ENCODE measurements at regions not wholly inside any gene's neighbourhood (a gene's known extent, or its start where the extent isn't known, plus 50 kb on each side); places are given as distances from the start of the nearest gene placed in this dataset.

DNA sequence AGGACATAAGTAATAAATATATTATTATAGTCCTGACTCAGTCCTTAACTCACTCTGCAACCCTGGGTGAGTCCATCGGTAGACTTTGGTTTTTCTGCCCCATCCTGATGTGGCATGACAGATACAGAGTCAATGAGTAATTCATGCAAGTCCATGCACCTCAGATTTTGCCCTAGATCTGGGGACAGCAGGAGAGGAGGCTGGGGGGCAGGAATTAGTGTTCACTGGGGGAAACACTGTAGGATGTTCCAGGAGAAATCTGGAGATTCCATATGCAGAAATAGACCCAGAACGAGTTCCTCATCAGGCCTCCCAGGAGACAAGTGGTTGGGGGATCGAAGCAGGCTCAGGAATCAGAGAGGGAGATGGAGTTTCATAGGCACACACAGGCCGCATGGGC is 150.8 kb downstream of the DICER1 start:
- no peaks in the 10 kb centered on the region for H3K79me2 ChIP-seq (ENCODE audit: insufficient read depth, low read length)
- no peaks in the 10 kb centered on the region for H3K79me1 ChIP-seq (ENCODE audit: insufficient read depth, low read depth, low read length, poor library complexity, severe bottlenecking)
- no peaks in the 10 kb centered on the region for H3K36me3 Mint-ChIP-seq (ENCODE audit: insufficient read depth in 1 of 3, low read depth in 3 of 3)
- H4K5ac ChIP-seq (ENCODE audit: insufficient read length, low read depth, low read length), result no peak overlapping the region
- no peak overlapping the region for H4K91ac ChIP-seq (ENCODE audit: insufficient read length, low read depth, low read length)
- H3K4me3 Mint-ChIP-seq, result no peak overlapping the region
- H3K56ac ChIP-seq (ENCODE audit: insufficient read length, low read depth, low read length), result no peak overlapping the region
- H3T11ph ChIP-seq (ENCODE audit: low read length), result no peak overlapping the region
- no peak overlapping the region for H3K23ac ChIP-seq (ENCODE audit: insufficient read length, low read depth, low read length)
- no peak overlapping the region for H3K18ac ChIP-seq (ENCODE audit: insufficient read length, low read depth, low read length)
- no peak overlapping the region for H2BK5ac ChIP-seq (ENCODE audit: insufficient read length, low read length)
- no peaks in the 10 kb centered on the region for H3K4me1 ChIP-seq (ENCODE audit: insufficient read depth, low read length)
- H3K9me3 ChIP-seq (ENCODE audit: control insufficient read depth, low read depth, low read length), result no peaks in the 10 kb centered on the region
- H2BK120ac ChIP-seq (ENCODE audit: low read depth, low read length, poor library complexity, severe bottlenecking), result no peak overlapping the region
- H3K27ac ChIP-seq (ENCODE audit: insufficient read length, low read depth, low read length), result no peak overlapping the region
- no peak overlapping the region for H3K14ac ChIP-seq (ENCODE audit: insufficient read depth, low read length)
- H2AK5ac ChIP-seq (ENCODE audit: insufficient read length, low read length), result no peak overlapping the region
- no peaks in the 10 kb centered on the region for H3K9me3 Mint-ChIP-seq
- no peak overlapping the region for H2BK15ac ChIP-seq (ENCODE audit: low read depth, low read length)
- no peak overlapping the region for H4K8ac ChIP-seq (replicated peaks; ENCODE audit: insufficient read length, low read depth, low read length)
- H2BK12ac ChIP-seq (ENCODE audit: insufficient read length, low read depth, low read length), result no peak overlapping the region
- H2AFZ ChIP-seq (ENCODE audit: low read length), result no peak overlapping the region
- TF ChIP-seq, protein P1, sequence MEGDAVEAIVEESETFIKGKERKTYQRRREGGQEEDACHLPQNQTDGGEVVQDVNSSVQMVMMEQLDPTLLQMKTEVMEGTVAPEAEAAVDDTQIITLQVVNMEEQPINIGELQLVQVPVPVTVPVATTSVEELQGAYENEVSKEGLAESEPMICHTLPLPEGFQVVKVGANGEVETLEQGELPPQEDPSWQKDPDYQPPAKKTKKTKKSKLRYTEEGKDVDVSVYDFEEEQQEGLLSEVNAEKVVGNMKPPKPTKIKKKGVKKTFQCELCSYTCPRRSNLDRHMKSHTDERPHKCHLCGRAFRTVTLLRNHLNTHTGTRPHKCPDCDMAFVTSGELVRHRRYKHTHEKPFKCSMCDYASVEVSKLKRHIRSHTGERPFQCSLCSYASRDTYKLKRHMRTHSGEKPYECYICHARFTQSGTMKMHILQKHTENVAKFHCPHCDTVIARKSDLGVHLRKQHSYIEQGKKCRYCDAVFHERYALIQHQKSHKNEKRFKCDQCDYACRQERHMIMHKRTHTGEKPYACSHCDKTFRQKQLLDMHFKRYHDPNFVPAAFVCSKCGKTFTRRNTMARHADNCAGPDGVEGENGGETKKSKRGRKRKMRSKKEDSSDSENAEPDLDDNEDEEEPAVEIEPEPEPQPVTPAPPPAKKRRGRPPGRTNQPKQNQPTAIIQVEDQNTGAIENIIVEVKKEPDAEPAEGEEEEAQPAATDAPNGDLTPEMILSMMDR (conservative IDR thresholded peaks at IDR 0.05), result no peak
- H3K9ac ChIP-seq (ENCODE audit: extremely low read depth, insufficient read length, low read length), result no peak overlapping the region
- WGBS (ENCODE audit: extremely low coverage, insufficient read length, low lambda C conversion rate), result no CpG with 5 or more reads among the region's 4 CpGs
- H3K4ac ChIP-seq (ENCODE audit: low read depth, low read length), result no peak overlapping the region
- DNase-seq, result no peak
- peaks cover 5 to 9% of the 10 kb centered on the region in 2 experiments; a peak in 3 of 4 replicates for H3K4me1 Mint-ChIP-seq
- H2BK20ac ChIP-seq (ENCODE audit: low read depth, low read length, poor library complexity, severe bottlenecking), result no peak overlapping the region
- no peaks in the 10 kb centered on the region for H4K20me1 ChIP-seq (ENCODE audit: control insufficient read depth, insufficient read depth, insufficient read length)
- H3K27me3 Mint-ChIP-seq (ENCODE audit: low read depth), result peaks cover 8% of the 10 kb centered on the region
- H3K4me2 ChIP-seq (ENCODE audit: insufficient read depth, insufficient read length, low read length), result no peak overlapping the region
- H3K27ac Mint-ChIP-seq, result no peak overlapping the region
- no peaks in the 10 kb centered on the region for H3K23me2 ChIP-seq (ENCODE audit: insufficient read length, low read depth, low read length, poor library complexity, severe bottlenecking)
- H3K27me3 ChIP-seq (ENCODE audit: insufficient read depth, low read length), result no peaks in the 10 kb centered on the region

Measured in H9 (cell line).